ENCODE measurements at regions not wholly inside any gene's neighbourhood (a gene's known extent, or its start where the extent isn't known, plus 50 kb on each side); places are given as distances from the start of the nearest gene placed in this dataset.

- peak; percentile 43 for DNase-seq
These were observed 49.8 kb upstream of the BAHCC1 start for GRCh38 chr17:81345228-81346089.

Measured in stimulated activated CD4-positive, alpha-beta T cell treated with anti-CD3 and anti-CD28 coated beads, Interleukin-4, amount 100 ng/mL, for 24 hours (primary cell).